Esophagus muscularis mucosa (tissue), 4 donors: ENCODE measurements at regions not wholly inside any gene's neighbourhood (a gene's known extent, or its start where the extent isn't known, plus 50 kb on each side); places are given as distances from the start of the nearest gene placed in this dataset.

Experiments used
- CTCF ChIP-seq, 3 experiments: fragments of 200-600 bp in 2 of 3; fragments of 450-650 bp in 1 of 3; sonication (generic) in 2 of 3; IDR thresholded peaks; one replicate each; pipeline ENCODE4 v1.5.1; 2017 to 2019; ENCODE audit warnings: antibody characterized with exemption in 3 of 3, mild to moderate bottlenecking in 2 of 3, moderate library complexity in 1 of 3
- EP300 ChIP-seq: sonication (generic); formaldehyde crosslinking; IDR thresholded peaks from one replicate; pipeline ENCODE4 v1.6.1; 2017; ENCODE audit warnings: antibody characterized with exemption
- POLR2A ChIP-seq: fragments of 450-650 bp; IDR thresholded peaks from one replicate; pipeline ENCODE4 v1.6.1; 2017; ENCODE audit warnings: antibody characterized with exemption, moderate library complexity, mild to moderate bottlenecking, low read depth
- POLR2AphosphoS5 ChIP-seq, 2 donors: sonication (generic); formaldehyde crosslinking; IDR thresholded peaks; one replicate each; pipeline ENCODE4 v1.6.1; 2017; ENCODE audit warnings: antibody characterized with exemption in 2 of 2

DNA sequence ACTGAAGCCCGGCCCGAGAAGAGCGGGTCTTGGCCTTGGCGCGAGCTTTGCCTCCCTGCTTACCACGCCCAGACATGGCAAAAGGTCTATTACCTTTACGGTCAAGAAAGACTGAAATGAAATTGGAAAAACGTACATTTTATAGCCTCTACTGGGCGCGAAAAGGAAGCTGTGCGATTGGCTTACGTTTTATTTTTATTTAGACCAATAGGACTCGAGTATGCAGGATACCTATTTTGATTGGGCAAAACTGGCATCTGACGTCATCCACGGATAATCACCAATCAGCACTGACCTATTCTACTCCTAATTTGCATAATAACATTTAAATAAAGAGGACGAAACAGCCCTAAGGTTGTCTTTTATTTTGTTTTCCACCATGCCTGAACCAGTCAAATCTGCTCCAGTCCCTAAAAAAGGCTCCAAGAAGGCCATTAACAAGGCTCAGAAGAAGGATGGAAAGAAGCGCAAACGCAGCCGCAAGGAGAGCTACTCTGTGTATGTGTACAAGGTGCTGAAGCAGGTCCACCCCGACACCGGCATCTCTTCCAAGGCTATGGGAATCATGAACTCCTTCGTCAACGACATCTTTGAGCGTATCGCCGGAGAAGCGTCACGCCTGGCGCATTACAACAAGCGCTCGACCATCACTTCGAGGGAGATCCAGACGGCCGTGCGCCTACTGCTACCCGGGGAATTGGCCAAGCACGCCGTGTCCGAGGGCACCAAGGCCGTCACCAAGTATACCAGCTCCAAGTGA, 97.4 kb downstream of the OR2B2 start:
- TF ChIP-seq CTCF (IDR thresholded peaks at IDR 0.05) (no peak), EP300 (no peak), POLR2AphosphoS5 (IDR thresholded peaks at IDR 0.05) (peak in 1 of 2 donors; percentile 87), POLR2A (no peak)
